DMS114 treated with DMSO at 0.1 percent for 48 hours (cell line): ENCODE measurements at regions not wholly inside any gene's neighbourhood (a gene's known extent, or its start where the extent isn't known, plus 50 kb on each side); places are given as distances from the start of the nearest gene placed in this dataset.
"Not testable (repeated sequence)": the region's sequence is repeated elsewhere in the genome, so short reads cannot be mapped to it uniquely, and the experiment has no call there.

Experiments
- DNase-seq: peaks from one replicate; lab custom pipeline; 2025; ENCODE audit not compliant: unreplicated experiment; lab: John Stamatoyannopoulos, UW

GRCh38 chr3:137295336-137295735 lies 337.6 kb downstream of the IL20RB start:
- DNase-seq: no peak

GRCh38 chr3:137296116-137296515 lies 338.3 kb downstream of the IL20RB start:
- DNase-seq: no peak

- DNase-seq: no peak
Observed at GRCh38 chr3:137297770-137298169, 340.0 kb downstream of the IL20RB start.

GRCh38 chr3:137300703-137301102 lies 342.9 kb downstream of the IL20RB start:
- no peak for DNase-seq

DNA sequence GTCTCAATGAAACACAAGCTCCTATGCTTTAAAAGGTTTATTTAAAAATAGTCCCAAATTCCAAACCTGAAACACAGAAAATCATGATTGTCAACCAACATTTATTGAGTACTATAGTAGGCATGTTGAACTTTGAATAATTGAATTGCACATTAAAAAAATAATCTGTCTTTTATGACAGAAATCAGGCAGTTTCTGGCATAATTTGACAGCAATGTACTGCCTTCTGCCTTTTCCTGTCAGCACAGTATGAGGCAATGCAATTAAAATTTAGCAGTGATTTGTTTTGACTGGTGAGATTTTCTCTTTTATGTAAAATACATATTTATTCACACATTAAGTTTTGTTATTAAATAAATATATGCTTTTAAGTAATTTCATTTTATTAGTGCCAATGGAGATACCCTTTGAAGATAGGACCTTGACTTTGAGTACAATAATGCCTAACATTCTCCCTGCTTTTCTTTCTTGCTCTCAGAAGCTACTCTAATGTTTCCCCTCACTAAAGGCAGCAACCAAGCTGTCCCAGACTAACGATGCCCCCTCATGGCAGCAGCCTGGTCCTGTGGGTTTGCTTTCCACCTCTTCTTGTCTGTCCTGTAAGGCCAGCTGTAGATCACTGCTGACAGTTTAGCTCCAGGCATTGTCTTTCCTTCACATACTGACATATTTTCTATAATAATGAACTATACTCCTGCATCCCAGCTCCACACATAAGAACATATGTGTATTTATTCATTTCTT lies 346.7 kb downstream of the IL20RB start:
- no peak for DNase-seq

DNA sequence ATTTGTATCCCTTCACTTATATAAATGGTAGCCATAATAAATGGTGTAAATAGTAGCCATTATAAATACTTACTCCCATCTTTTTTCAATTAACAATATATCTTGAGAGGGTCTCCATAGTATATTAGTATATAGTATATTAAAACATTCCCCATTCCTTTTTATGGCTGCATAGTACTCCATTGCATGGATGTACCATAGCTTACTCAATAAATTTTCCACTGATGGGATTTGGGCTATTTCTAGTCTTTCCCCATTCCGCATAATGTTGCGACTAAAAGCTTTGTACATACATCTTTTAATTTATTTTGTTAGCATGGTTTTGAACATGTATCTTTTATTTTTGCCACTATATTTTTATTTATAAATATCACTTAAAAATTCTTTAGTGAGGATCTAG lies 366.3 kb downstream of the IL20RB start:
- DNase-seq: no peak

DNA sequence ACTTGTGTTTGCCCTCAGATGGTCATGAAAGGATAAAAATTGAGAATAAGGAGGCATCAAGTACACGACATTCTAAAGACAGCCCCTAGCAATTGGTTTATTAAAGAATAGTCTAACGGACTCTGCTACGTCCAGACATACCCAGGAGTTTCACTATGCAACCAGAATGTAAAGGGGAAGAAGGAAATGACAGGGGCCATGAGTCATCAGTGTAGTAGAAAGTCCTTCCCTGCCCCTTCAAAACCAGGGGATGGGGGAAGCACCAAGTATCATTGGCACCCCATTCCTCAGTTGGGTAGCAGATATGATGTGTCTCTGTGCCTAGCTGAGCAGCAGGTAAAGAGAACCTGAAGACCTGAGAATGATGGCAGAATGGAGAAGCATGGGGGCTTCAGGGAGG lies 367.4 kb downstream of the IL20RB start:
- no peak for DNase-seq

DNA sequence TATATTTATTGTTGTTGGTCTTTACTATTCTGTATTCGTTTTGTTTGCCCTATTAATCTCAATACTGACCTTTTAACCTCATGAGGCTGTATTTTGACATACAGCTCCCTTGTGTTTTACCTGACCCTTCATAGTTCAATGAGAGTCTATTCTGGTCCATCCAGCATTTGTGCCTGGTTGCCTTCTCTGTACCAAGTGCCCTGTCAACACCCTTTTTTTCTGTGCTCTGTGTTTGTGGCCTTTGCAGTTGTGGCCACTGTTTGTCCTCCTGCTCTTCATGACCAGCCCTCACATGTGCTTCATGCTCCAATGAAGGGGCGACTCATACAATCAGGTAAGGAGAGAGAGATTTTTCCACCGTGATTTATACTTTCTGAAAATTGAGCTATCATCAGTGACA lies 368.2 kb downstream of the IL20RB start:
- no peak for DNase-seq

DNA sequence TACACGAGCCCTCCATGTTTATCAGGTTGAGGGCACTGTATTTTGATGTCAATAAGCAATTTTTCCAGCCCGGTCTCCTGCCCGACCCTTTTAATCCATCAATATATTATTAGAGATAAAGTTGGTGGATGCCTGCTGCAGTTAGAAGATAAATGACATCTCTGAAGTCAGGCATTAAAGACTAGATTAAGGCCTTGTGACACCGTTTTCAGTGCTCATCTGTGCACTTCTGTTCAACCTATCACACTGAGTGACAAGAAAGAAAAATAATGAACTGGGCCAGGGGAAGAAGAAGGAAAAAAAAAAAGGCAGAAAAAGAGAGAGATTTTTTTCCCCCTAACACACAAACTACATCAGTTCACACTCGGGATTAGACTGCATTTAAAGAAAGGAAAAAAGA lies 371.8 kb downstream of the IL20RB start:
- DNase-seq: no peak

DNA sequence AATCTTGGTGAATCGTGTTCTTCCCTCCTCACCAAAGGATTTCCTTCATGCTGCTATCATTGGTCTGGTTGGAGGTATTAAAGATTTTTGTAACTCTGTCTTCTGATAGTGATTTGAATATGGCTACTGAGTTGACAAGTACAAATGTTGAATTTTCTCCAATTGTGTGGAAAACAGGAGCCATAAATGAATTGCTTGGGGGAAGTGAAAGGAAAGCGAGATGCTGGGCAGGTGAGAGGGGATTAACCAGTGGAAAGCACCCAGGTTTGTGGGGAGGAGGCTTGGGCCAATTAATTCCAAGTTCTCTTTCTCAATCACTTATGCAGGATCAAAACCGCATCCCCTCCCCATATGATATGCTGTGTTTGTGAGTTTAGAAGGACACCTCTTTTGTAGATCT lies 372.5 kb downstream of the IL20RB start:
- no peak for DNase-seq

DNA sequence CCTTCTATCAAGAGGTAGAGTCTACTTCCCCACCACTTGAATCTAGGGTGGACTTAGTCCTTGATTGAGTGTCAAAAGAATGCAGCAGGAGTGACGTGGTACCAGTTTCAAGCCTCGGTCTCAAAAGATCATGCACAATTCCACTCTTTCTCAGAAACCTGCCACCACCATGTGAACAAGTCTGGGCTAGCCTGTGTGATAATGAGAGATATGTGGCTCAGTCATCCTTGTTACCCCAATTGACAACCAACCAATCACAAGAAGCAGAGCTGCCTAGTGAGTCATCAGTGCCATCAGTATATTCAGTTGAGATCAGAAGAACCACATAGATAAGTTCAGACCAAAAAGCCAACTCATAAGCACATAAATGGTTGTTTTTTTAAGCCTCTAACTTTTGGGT lies 374.5 kb downstream of the IL20RB start:
- no peak for DNase-seq

GRCh38 chr3:137335478-137335877 lies 377.7 kb downstream of the IL20RB start:
- DNase-seq: no peak

DNA sequence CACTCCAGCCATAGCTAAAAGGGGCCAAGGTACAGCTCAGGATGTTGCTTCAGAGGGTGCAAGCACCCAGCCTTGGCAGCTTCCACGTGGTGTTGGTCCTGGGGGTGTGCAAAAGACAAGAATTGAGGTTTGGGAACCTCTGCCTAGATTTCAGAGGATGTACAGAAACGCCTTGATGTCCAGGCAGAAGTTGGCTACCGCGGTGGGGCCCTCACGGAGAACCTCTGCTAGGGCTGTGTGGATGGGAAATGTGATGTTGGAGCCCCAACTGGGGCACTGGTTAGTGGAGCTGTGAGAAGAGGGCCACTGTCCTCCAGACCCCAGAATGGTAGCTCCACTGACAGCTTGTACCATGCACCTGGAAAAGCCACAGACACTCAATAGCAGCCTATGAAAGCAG lies 380.6 kb downstream of the IL20RB start:
- DNase-seq: not testable (repeated sequence)

GRCh38 chr3:137343283-137343682 lies 385.5 kb downstream of the IL20RB start:
- DNase-seq: no peak

GRCh38 chr3:137347132-137347531 lies 389.3 kb downstream of the IL20RB start:
- DNase-seq: no peak

- no peak for DNase-seq
Observed at GRCh38 chr3:137347817-137348368, 390.1 kb downstream of the IL20RB start.

- DNase-seq: no peak
Observed at GRCh38 chr3:137348936-137349335, 391.2 kb downstream of the IL20RB start.

DNA sequence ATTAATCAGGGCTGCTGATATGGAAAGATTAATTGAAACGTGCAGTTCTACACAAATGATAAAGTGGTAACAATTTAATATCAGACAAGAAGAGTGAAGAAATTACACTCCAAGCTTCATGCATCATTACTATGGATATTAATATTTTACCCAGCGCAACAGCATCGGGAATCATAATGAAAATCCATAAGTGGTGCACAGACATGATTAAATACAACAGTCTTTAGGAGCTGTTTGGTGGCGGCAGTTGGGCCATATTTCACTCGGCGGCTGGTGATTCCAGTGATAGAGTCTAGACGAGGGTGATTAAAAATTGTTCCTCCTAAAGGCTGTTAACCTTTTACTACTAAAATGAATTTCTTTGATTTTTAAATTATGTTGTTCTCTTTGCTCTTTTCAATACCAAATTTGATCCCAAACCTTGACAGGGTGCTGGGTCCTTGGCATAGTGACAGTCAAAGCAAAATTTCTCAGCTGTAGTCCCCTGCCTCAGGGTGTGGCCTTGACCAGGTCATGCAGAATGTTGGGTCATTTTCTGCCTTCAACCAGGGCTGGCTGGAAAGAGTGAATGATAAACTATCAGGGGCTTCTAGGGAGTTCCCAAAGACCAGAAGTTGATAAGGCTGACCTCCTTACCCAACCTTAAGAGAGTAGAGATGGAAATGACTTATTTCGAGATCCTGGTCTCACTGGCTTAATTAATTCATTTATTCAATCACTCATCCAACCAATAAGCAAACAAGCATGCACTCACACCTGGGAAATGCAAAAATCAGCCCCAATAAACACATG lies 392.0 kb downstream of the IL20RB start:
- no peak for DNase-seq

GRCh38 chr3:137360531-137361201 lies 402.9 kb downstream of the IL20RB start:
- DNase-seq: no peak

DNA sequence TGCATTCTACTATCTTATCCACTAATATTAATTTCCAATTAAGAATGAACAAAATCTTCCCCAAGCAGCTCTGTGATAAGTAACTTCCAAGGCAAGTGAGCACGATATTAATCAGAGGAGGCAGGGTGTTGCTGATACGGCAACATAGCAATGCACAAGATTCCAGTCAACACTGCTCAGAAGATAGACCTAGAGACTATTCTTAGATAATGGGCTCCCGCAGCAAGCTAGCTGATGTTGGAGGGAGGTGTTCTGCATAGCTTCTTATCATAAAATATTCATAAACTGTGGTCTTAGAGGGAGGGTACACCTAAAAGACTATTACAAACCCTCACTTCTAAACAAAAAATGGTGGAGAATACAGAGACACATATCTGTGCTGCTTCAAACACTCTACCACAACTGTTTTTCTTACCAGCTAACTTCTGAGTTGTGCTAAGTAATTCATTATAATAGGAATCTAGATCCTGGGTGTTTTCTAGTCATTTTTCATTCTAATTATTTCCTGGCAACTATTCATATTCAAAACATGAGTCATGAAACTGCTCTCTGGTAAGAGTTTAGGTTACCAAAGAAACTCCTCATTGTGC lies 382.0 kb upstream of the SOX14 start:
- DNase-seq: no peak

- no peak for DNase-seq
Observed at GRCh38 chr3:137385922-137386321, 378.2 kb upstream of the SOX14 start.
